NCI-H146 (cell line): ENCODE measurements at regions not wholly inside any gene's neighbourhood (a gene's known extent, or its start where the extent isn't known, plus 50 kb on each side); places are given as distances from the start of the nearest gene placed in this dataset.
"Not testable (repeated sequence)": the region's sequence is repeated elsewhere in the genome, so short reads cannot be mapped to it uniquely, and the experiment has no call there.

Experiments
- DNase-seq: peaks from one replicate; lab custom pipeline; 2025; lab: John Stamatoyannopoulos, UW

DNA sequence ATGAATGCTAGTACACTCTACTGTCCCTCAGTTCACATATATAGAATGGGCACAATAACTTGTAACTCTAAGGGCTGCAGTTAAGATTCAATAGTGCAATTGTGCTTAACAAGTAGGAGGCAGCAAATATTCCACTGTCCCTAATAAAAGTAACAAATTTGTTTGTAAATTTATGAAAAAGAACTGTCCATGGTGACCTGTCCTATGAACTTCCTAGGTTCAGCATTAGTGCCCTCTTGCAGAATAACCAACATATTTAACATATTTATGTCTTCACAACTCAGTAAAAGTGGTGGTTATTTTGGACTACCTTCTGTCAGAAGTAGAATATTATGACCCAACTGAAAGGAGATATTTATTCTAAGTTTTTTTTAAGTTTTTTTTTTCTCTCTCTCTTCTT, 327.8 kb downstream of the CENPW start:
- no peak for DNase-seq

DNA sequence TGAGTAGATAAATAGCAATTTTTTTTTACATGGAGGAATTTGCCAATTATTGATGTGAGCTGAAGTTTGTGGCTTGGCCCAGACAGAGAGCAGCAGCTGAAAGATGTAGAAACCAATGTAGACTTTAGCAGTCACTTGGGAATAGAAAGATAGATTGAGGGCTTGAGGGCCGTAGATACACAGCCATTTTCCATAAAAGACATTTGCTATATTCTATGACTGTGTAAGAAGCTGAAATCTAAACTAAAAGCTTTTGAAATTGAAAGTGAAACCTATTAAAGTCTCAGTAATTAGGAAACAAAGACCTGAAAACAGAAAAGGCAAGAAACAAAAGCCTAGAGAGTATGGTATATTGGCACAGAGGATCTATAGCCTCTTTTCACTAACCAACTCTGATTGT, 332.7 kb downstream of the CENPW start:
- DNase-seq = no peak

DNA sequence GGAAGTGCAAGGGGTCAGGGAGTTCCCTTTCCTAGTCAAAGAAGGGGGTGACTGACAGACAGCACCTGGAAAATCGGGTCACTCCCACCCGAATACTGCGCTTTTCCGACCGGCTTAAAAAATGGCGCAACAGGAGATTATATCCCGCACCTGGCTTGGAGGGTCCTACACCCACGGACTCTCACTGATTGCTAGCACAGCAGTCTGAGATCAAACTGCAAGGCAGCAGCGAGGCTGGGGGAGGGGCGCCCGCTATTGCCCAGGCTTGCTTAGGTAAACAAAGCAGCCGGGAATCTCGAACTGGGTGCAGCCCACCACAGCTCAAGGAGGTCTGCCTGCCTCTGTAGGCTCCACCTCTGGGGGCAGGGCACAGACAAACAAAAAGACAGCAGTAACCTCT, 333.8 kb downstream of the CENPW start:
- DNase-seq = not testable (repeated sequence)

DNA sequence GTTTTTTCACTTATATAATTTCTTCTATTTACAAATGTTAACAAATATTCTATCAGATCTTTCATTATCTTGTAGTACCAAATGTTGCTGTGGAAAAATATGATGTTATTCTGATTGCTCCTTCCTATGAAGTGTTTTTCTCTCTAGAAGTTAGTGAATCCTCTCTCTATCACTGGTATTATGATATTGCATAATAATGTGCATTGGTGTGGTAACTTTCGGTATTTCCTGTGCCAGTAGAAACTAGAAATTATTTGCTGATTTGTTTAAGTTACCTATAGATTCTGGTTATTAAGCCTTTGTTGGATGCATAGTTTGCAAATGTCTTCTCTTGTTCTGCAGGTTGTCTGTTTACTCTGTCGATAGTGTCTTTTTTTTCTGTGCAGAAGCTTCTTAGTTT, 342.5 kb downstream of the CENPW start:
- no peak for DNase-seq

DNA sequence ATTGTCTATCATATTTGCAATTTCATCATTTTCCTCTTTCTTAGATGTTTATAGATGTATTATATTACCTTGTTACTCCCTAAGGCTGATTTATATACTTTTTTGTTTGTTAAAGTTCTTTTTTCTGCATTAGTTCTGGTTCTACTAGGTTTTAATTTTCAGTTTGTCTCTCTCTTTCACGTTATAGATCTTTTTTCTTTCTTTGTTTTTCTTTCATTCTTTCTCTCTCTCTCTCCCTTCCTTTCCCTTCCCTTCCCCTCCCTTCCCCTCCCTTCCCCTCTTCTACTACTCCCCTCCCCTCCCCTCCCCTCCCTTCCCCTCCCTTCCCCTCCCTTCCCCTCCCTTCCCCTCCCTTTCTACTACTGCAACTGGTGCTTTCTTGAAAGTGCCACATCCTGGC, 345.3 kb downstream of the CENPW start:
- no peak for DNase-seq

DNA sequence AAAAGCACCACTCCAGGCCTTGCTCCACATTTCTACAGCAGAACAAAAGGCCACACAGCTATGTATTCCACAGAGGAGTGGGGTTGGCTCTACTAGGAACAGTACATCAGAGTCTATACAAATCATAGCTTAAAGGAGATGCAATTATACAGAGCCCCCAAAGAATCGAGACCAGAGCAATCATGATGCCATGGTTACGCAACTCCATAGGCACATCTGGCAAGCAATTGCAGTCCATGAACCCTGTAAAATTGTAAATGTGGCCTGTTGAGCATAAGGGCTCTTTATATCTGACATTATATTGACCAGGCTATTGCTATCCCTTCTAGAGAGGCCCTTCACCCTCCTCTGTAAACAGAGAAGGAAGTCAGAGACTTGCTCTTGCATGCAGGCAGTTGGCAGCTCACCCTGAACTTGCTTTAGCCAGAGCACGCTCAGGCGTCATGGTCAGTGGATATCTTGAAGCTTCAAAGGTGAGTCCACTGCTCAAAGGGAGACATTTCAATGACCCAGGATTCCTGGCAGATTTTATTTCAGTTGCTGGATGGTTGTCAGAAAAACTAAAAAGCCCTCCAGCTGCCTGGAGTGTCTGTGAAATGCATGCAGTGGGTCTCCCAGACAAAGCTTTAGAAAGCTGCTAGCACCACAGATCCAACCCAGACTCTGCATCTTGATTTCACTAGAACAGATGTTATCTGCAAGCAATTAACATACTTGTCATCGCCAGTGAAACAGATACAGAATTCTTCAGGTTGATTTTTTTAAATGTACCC, 357.2 kb downstream of the CENPW start:
- DNase-seq = no peak

DNA sequence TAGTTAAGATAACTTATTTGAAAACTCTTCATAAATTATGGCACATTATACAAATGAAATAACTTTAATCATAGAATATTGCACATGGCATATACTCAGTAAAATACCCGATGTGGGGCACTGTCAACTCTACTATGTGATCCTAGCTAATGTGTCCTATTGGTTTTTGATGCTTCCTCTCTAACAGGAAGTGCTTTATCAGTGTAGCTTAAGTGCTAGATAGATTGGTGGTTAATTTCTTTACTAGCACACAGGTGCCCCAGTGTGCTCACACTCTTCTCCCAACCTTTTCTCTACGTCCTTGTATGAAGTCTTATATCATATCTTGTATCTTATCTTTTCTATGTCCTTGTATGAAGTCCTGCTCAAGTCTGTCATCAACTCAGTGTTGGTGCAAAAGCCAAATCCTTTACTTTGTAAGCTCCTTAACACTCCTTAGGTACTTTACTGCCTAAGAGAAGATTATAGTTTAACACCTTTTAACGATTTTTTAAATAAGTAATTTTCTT, 358.9 kb downstream of the CENPW start:
- DNase-seq = no peak

DNA sequence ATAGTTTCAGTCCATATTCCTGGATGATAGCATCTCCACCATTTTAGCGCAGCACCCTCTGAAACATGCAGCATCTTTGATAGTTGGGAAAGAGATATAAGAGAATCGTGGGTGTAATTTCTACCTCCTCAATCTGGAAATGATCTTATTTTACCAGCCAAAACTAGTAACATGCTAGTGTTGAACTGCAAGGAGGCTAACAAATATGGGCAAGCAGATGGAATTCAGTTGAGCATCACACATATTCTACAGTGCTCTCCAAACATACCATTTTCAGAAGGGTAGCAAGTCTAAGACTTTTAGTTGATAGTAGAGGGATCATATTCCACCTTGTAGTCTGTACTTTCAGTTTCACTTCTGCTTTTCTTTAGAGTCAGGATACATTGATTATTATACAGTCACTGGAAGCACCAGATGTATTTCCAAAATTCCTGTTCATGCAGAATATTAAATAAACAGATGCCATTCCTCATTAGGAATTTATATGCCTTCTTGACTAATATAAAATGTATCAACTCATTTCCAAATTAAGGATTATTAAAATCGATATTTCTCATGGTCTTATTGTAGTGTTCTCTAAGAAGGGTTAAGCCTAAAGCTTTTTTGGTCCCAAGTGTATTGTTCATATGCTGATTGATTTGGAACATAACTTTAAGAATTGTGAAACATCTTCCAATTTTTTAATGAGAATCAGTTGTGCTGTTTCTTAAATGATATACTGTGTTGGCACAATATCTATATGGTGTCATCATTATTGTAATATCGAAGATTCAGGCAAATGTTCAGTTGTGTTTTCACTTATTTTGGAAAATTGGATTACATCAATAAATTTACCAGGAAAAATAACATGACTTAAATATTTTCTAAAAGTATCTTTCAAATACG, 362.0 kb downstream of the CENPW start:
- DNase-seq = no peak

DNA sequence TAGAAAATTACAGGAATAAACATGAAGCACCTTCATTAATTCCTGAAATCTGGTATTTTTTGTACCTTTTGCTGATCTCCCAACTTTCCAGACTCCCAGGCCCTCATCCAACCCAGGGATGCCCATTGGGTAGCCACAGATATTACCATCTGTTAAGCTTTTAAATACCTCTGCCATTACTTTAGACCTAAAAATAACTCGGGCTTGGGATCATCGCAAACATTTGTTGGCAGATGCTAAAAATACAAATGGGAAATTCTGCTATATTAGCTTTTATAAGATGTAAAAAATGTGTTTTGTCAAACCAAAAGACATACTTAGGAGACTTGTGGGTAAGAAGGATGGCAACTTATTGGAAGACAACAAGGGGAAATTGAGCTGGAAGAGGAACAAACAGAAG, 376.1 kb downstream of the CENPW start:
- no peak for DNase-seq

DNA sequence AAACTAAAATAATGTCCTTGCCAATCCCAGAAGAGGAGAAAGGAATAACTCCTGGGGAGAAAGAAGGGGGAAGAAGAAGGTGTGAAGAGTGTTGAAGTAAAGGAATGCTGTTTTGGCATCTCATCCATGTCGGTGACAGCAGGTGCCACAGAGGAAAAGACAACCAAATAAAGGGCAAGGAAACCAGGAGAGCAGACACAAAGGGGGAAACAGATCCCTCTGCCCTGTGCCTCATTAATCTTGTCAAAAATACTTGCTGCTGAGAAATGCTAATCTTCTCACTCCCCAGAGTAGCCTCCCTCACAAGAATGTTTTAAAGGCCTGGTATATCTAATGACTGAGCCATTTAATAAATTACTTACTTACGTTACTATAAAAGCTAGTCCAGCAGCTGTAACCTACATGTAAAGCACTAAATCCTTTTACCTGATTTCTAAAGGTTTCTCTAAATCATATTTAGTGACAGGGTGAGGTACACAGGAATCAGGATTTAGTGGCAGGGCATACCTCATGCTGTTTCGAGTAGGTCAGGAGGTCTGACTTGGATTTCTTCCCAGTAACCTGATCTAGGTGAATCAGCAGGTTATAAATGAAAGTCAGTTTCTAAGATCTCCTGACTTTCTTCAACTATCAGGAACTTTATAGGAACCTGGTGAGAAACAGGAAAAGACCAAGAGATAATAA, 377.1 kb downstream of the CENPW start:
- no peak for DNase-seq

DNA sequence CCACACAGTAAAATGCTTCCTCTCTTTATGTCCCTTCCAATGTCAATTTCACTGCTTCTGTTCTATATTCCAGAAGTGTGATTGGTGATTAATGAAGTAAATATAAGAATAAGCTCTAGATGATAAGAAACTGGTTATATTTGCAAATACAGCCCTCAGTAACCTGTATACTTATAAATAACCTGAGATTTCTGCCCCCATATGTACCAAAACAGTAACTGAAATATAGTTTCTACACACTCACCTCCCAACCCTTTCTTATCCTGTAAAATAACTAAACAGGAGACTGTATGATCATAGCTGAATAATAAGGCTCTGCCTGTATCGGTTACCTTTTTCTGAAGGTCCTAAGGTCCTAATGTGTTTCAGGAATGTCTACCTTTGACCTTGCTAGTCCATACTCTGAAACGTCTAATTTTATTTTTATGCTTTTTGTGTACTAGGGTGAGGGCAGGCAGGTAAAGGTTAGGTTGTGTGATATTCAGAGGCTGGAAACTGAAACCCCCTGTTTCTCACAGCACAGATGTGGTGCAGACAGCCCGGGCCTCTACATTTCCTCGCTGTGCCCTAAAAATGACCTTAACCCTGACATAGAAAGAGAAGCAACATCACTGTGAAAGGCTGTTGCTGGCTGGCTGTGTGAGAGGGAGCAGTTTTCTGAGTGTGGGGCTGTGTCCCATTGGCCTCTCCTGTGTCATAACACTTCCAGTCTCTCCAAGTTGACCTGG, 378.8 kb downstream of the CENPW start:
- no peak for DNase-seq

DNA sequence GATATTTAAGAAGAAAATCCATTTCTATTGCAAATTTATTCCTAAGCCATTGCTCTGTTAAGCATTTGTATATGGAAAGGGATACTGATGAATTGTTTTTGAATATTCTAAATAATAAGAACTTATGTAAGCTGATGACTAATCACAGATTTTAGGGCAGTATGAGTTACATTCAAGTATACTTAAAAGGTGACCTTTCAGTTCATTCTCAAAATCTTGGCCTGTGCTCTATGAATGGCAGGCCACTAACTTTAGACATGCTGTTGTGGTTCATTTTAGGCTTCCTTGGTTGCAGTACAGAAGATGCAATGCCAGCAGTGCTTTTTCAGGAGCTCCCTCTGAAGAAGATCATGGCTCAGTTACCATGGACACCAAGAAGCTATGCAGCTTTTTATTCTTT, 380.4 kb downstream of the CENPW start:
- DNase-seq = no peak

DNA sequence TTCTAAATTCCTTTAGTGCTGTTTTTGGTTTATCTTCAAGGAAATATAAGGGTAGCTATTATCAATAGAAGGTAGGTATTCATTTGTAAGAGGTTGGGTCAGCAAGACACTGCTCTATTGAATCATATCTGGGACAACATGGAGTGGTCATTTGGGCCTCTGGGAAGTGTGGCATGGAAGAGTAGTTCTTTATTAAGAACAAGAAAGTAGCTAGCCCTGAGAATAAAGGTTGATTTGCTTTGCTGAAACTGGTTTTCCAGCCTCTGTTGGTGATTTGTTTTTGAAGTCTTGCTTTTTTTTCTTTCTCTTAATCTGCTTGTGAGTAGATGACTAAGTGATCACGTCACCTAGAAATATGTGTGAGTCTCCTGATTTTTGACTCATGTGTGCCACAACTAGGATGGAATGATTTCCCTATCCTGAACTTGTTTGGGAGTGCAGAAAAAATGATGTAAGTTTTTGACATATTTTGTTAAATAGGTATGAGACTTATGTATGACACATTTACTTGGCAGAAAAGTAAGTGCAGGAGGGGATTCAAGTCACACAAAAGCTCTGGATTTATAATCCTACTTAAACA, 381.8 kb downstream of the CENPW start:
- no peak for DNase-seq

DNA sequence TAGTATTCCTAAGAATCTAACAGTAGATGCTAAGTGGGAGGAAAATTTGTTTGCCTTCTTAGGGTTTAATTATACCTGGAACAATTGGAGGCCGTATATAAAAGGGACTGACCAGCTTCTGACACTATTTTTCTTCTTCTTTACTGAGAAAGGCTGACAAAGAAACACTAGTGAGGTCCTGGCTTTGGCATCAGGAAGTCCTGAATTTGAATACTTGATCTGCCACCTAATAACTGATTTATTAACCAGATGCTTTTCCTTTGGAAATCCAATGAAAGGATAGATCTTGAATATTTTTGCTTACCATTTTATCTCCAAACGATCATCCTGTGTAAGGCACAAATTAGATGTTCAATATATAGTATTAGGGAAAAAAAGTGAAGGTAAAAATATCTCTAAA, 382.5 kb downstream of the CENPW start:
- no peak for DNase-seq

DNA sequence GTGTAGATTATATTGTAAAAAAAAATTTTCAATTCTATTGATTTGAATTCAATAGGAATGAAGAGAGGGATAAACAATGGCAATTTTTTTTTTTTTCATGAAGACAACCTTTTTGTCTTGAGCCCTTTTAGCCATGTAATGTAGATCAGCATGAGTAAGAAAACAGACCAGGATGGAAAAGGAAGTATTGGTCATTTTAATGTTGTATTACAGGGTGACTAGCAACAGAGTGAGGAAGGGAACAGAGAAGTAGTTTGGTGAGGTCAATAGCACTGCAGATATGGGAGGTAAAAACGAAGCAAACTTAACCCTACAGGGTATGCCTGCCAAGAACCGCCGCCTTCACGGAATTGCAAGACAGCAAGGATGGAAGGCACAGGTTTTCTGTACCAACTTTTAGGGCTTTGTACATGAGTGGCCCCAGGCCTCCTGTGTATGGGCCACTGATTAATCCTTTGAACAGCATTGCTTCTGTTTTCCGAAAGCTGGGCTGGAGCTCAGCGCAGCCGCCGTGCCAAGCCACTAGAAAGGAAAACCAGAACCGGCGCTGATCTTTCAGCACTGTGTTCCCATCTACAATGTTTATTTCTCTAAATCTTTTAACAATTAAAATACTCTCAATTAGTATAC, 383.7 kb downstream of the CENPW start:
- DNase-seq = no peak

DNA sequence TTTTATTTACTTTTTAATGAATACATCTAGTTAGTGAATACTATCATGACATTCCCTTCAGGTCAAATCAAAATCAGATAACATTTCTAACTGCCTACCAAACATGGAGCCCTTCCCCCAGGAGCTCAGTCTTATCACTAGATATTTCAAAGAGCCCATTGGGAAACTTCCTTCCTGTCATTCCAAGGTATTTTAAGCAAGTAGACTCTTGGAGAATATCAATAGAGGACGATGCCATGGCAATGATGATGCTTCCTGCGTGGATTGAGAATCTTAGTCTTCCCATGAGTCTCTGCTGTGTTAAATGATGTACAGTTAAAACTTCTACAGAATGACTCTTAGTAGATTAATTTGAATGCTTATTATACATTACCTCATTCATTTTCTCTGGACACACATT, 384.9 kb downstream of the CENPW start:
- no peak for DNase-seq

DNA sequence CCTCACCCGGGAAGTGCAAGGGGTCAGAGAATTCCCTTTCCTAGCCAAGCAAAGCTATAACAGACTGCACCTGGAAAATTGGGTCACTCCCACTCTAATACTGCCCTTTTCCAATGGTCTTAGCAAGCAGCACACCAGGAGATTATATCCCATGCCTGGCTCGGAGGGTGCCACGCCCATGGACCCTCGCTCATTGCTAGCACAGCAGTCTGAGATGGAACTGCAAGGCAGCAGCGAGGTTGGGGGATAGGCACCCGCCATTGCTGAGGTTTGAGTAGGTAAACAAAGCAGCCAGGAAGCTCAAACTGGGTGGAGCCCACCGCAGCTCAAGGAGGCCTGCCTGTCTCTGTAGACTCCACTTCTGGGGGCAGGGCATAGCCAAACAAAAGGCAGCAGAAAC, 386.5 kb downstream of the CENPW start:
- not testable (repeated sequence) for DNase-seq

DNA sequence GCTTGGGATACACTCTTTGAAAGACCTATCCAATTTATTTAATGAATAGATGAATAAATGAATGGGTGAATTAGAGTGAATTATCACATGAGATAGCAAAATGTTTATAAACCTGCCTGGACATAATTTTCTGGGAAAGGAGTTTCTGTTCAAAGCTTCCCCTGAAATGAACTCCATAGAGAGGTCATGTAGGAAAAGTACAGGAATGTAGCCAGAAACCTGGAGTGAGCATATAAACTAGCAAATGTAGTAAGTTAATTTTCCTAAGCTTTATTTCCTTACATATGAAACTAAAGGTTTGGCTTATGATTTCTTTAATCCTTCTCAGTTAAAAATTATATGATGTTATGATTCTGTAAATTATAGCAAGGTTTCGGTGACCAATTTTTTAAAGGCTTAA, 380.3 kb upstream of the RSPO3 start:
- no peak for DNase-seq

DNA sequence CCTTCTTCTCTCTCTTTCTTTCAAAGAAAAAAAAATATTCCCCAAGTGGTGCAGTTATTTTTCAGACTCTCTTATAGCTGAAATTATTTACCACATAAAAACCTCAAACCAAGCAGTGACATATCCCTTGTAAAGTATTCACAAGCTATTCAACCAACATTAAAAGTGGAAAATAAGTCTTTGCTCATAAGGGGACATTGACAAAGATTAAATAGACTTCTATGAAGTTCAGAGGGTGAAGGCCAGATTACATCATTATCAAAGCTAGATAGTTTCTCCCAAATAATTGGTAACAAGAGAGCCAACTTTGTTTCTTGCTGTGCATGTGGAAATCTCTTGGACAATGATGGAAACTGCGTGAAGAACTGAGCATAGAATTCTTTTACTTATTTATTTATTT, 379.8 kb upstream of the RSPO3 start:
- no peak for DNase-seq

DNA sequence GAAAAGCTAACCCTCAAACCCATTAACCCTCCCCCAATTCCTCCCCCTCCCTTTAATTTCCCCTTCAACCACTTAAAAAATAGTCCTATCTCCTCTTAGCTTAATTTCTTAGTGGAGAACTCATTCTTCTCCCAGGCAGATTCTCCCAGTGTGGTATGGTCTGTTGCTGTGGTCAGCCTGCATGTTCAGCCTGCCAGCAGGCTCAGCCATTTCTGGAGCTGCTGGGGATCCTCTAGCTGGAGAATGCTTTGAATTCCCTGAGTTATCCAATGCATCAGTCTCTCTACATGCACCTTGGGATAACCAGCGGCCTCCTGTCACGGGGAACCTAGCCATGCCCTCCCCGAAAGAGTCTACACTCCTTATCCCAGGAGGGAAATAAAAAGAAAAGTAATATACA, 375.4 kb upstream of the RSPO3 start:
- DNase-seq = no peak
